ENCODE measurements at regions not wholly inside any gene's neighbourhood (a gene's known extent, or its start where the extent isn't known, plus 50 kb on each side); places are given as distances from the start of the nearest gene placed in this dataset.
"Not testable (repeated sequence)": the region's sequence is repeated elsewhere in the genome, so short reads cannot be mapped to it uniquely, and the experiment has no call there.

GRCh38 chr5:155753943-155754581 lies 572.9 kb upstream of the SGCD start:
- FAIRE-seq (no peak), DNase-seq (ENCODE audit: low spot score) (no peak)

- FAIRE-seq (no peak), DNase-seq (ENCODE audit: low spot score) (no peak)
These were observed 567.7 kb upstream of the SGCD start for GRCh38 chr5:155759252-155759651.

- FAIRE-seq: no peak
These were observed 567.0 kb upstream of the SGCD start for GRCh38 chr5:155759984-155760383.

GRCh38 chr5:155761502-155761901 lies 565.5 kb upstream of the SGCD start:
- no peak for DNase-seq (ENCODE audit: low spot score)
- no peak for FAIRE-seq

More at GRCh38 chr5:155759984-155760383, 567.0 kb upstream of the SGCD start:
- no peak for DNase-seq (ENCODE audit: low spot score)

- DNase-seq (ENCODE audit: low spot score) (no peak), FAIRE-seq (no peak)
These were observed 561.2 kb upstream of the SGCD start for GRCh38 chr5:155765715-155766114.

- no peak for FAIRE-seq
- no peak for DNase-seq (ENCODE audit: low spot score)
These were observed 559.5 kb upstream of the SGCD start for GRCh38 chr5:155767470-155767869.

- FAIRE-seq (no peak), DNase-seq (ENCODE audit: low spot score) (no peak)
These were observed 558.6 kb upstream of the SGCD start for GRCh38 chr5:155768332-155768731.

- DNase-seq (ENCODE audit: low spot score) (no peak), FAIRE-seq (no peak)
These were observed 554.8 kb upstream of the SGCD start for GRCh38 chr5:155772009-155772662.

GRCh38 chr5:155773680-155774079 lies 553.3 kb upstream of the SGCD start:
- DNase-seq (ENCODE audit: low spot score): no peak

GRCh38 chr5:155780260-155780659 lies 546.7 kb upstream of the SGCD start:
- DNase-seq (ENCODE audit: low spot score) (no peak), FAIRE-seq (no peak)

More at GRCh38 chr5:155773680-155774079, 553.3 kb upstream of the SGCD start:
- FAIRE-seq: no peak

- FAIRE-seq (no peak), DNase-seq (ENCODE audit: low spot score) (no peak)
These were observed 543.7 kb upstream of the SGCD start for GRCh38 chr5:155783246-155783645.

- DNase-seq (ENCODE audit: low spot score) (no peak), FAIRE-seq (no peak)
These were observed 543.2 kb upstream of the SGCD start for GRCh38 chr5:155783791-155784190.

GRCh38 chr5:155786108-155786507 lies 540.9 kb upstream of the SGCD start:
- DNase-seq (ENCODE audit: low spot score) (no peak), FAIRE-seq (no peak)

GRCh38 chr5:155792873-155793272 lies 534.1 kb upstream of the SGCD start:
- FAIRE-seq: no peak
- DNase-seq (ENCODE audit: low spot score): no peak

- no peak for DNase-seq (ENCODE audit: low spot score)
These were observed 532.2 kb upstream of the SGCD start for GRCh38 chr5:155794795-155795194.

GRCh38 chr5:155799308-155799707 lies 527.7 kb upstream of the SGCD start:
- FAIRE-seq (no peak), DNase-seq (ENCODE audit: low spot score) (no peak)

More at GRCh38 chr5:155794795-155795194, 532.2 kb upstream of the SGCD start:
- no peak for FAIRE-seq

GRCh38 chr5:155807884-155808576 lies 518.9 kb upstream of the SGCD start:
- FAIRE-seq (no peak), DNase-seq (ENCODE audit: low spot score) (no peak)

GRCh38 chr5:155815248-155815647 lies 511.7 kb upstream of the SGCD start:
- DNase-seq (ENCODE audit: low spot score) (no peak), FAIRE-seq (no peak)

GRCh38 chr5:155822177-155822576 lies 504.8 kb upstream of the SGCD start:
- DNase-seq (ENCODE audit: low spot score): no peak
- no peak for FAIRE-seq

- DNase-seq (ENCODE audit: low spot score): no peak
- no peak for FAIRE-seq
These were observed 500.1 kb upstream of the SGCD start for GRCh38 chr5:155826611-155827507.

GRCh38 chr5:155827508-155827815 lies 499.5 kb upstream of the SGCD start:
- not testable (repeated sequence) for FAIRE-seq; DNase-seq (ENCODE audit: low spot score)

GRCh38 chr5:155827949-155828348 lies 499.0 kb upstream of the SGCD start:
- FAIRE-seq: no peak
- no peak for DNase-seq (ENCODE audit: low spot score)
